ENCODE measurements at regions not wholly inside any gene's neighbourhood (a gene's known extent, or its start where the extent isn't known, plus 50 kb on each side); places are given as distances from the start of the nearest gene placed in this dataset.

DNA sequence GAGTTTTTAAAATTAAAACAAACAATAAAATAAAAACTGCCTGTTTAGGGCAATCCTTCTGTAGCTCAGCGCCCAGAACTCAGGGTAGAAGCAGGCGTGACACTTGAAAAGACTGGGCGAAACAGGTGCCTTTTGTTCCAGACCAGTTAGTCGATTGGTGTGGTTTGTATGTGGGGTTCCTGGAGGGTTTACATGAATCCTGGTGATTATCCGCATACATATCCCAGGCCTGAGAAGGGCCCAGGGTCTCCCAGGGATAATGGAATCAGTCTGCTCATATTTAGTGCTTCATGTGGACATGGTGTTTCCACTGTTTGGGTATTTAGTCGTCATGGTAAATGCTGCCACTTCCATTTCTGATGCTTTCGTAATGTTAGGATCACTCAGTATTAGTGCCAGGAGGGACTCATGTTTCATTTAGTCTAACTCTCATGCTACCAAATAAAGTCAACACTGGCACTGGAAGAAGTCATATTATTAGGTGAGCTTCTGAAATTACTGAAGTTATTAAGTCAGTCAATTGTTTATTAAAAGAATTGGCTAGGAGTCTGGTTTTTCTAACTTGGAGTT is 116.5 kb downstream of the SAMD5 start:
- Histone ChIP-seq H2BK120ac (ENCODE audit: low read depth, low read length) (no peak overlapping the region), H2BK20ac (ENCODE audit: low read depth, low read length) (no peak overlapping the region), H3K4ac (ENCODE audit: low read depth, low read length) (no peak overlapping the region), H2AFZ (replicated peaks; ENCODE audit: low read length, poor library complexity) (no peak overlapping the region), H2BK15ac (ENCODE audit: low read depth, low read length) (no peak overlapping the region), H2AK9ac (replicated peaks; ENCODE audit: low read depth, low read length, poor library complexity) (no peak overlapping the region), H4K8ac (ENCODE audit: low read depth in 2 of 2, low read length in 2 of 2) (no peak overlapping the region), H3K36me3 (ENCODE audit: control insufficient read depth, insufficient read depth, low read length) (no peaks in the 10 kb centered on the region), H4K20me1 (ENCODE audit: insufficient read depth, low read length) (no peaks in the 10 kb centered on the region), H3K9me3 (ENCODE audit: control insufficient read depth, insufficient read depth, low read length) (no peaks in the 10 kb centered on the region), H2AK5ac (ENCODE audit: low read depth, low read length) (no peak overlapping the region), H3K4me3 (ENCODE audit: insufficient read depth, low read depth, low read length) (no peak overlapping the region), H3K79me1 (ENCODE audit: low read depth in 1 of 2, low read length in 2 of 2) (no peaks in the 10 kb centered on the region), H3K9me1 (ENCODE audit: insufficient read depth, low read length) (0 out of 2 replicates have a peak, but pooled peaks cover 7% of the 10 kb centered on the region), H3K4me1 (ENCODE audit: control insufficient read depth, insufficient read depth, low read length) (peaks cover 9% of the 10 kb centered on the region), H3K14ac (replicated peaks; ENCODE audit: low read depth, low read length) (no peak overlapping the region), H3K27me3 (ENCODE audit: control insufficient read depth, insufficient read depth, low read length) (no peaks in the 10 kb centered on the region), H3K18ac (ENCODE audit: low read depth, low read length) (no peak overlapping the region), H3K27ac (ENCODE audit: insufficient read depth, low read length) (no peak overlapping the region), H3K23ac (ENCODE audit: low read depth, low read length) (no peak overlapping the region), H3K56ac (ENCODE audit: extremely low read depth, insufficient read depth, low read length) (no peak overlapping the region), H3K4me2 (ENCODE audit: low read depth, low read length) (no peak overlapping the region), H2BK5ac (ENCODE audit: low read depth, low read length, poor library complexity, severe bottlenecking) (no peak overlapping the region), H3K9ac (ENCODE audit: low read depth, low read length) (no peak overlapping the region), H4K5ac (ENCODE audit: low read depth, low read length) (no peak overlapping the region), H4K91ac (ENCODE audit: insufficient read depth, low read depth, low read length) (no peak overlapping the region)
- in situ Hi-C loops (cut with MboI; ENCODE audit: low sequenced_read_pairs) (no loop called here), dilution Hi-C loops (cut with HindIII; ENCODE audit: low sequenced_read_pairs, unreplicated experiment) (no loop called here), intact Hi-C loops (cut with micrococcal nuclease) (no loop called here)
- TF ChIP-seq, protein P1, sequence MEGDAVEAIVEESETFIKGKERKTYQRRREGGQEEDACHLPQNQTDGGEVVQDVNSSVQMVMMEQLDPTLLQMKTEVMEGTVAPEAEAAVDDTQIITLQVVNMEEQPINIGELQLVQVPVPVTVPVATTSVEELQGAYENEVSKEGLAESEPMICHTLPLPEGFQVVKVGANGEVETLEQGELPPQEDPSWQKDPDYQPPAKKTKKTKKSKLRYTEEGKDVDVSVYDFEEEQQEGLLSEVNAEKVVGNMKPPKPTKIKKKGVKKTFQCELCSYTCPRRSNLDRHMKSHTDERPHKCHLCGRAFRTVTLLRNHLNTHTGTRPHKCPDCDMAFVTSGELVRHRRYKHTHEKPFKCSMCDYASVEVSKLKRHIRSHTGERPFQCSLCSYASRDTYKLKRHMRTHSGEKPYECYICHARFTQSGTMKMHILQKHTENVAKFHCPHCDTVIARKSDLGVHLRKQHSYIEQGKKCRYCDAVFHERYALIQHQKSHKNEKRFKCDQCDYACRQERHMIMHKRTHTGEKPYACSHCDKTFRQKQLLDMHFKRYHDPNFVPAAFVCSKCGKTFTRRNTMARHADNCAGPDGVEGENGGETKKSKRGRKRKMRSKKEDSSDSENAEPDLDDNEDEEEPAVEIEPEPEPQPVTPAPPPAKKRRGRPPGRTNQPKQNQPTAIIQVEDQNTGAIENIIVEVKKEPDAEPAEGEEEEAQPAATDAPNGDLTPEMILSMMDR (conservative IDR thresholded peaks at IDR 0.05; ENCODE audit: low read depth, low read length), result no peak
- TF ChIP-seq RAD21 (IDR thresholded peaks at IDR 0.05; ENCODE audit: low read length) (no peak), BHLHE40 (IDR thresholded peaks at IDR 0.05; ENCODE audit: low read depth, low read length) (no peak), RCOR1 (IDR thresholded peaks at IDR 0.05; ENCODE audit: insufficient replicate concordance, low read length) (no peak), MXI1 (IDR thresholded peaks at IDR 0.05; ENCODE audit: borderline replicate concordance, low read depth, low read length) (no peak), CEBPB (IDR thresholded peaks at IDR 0.05; ENCODE audit: low read depth, low read length) (no peak), SMC3 (IDR thresholded peaks at IDR 0.05; ENCODE audit: low read depth, low read length) (no peak), FOS (IDR thresholded peaks at IDR 0.05; ENCODE audit: low read depth, low read length) (no peak), MAFK (IDR thresholded peaks at IDR 0.05; ENCODE audit: low read depth, low read length) (no peak), POLR2A (IDR thresholded peaks at IDR 0.05; ENCODE audit: low read depth, low read length) (no peak)
- TF ChIP-seq, protein P2, sequence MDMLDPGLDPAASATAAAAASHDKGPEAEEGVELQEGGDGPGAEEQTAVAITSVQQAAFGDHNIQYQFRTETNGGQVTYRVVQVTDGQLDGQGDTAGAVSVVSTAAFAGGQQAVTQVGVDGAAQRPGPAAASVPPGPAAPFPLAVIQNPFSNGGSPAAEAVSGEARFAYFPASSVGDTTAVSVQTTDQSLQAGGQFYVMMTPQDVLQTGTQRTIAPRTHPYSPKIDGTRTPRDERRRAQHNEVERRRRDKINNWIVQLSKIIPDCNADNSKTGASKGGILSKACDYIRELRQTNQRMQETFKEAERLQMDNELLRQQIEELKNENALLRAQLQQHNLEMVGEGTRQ (IDR thresholded peaks at IDR 0.05; ENCODE audit: low read depth, low read length), result no peak
- DNase-seq, result no peak
- POLR2A ChIA-PET (ENCODE audit: unreplicated experiment), result no interaction called here
- WGBS, 2 experiments (ENCODE audit: extremely low coverage in 2 of 2, insufficient read length in 1 of 2), result 100% methylated on average over 1 of the region's 7 CpGs; no CpG with 5 or more reads in 1 of the 2 experiments
- CTCF ChIA-PET, result interaction anchor here (0.9 kb wide), 1 partner anchor 18 kb away, joined by 3 read pairs; no protein-coding TSS in a partner anchor
- no TSS peak for BruUV-seq (replicated peaks)
- no peak for ATAC-seq (ENCODE audit: low read depth)

Data from IMR-90 (cell line).